ENCODE measurements at regions not wholly inside any gene's neighbourhood (a gene's known extent, or its start where the extent isn't known, plus 50 kb on each side); places are given as distances from the start of the nearest gene placed in this dataset.

DNA sequence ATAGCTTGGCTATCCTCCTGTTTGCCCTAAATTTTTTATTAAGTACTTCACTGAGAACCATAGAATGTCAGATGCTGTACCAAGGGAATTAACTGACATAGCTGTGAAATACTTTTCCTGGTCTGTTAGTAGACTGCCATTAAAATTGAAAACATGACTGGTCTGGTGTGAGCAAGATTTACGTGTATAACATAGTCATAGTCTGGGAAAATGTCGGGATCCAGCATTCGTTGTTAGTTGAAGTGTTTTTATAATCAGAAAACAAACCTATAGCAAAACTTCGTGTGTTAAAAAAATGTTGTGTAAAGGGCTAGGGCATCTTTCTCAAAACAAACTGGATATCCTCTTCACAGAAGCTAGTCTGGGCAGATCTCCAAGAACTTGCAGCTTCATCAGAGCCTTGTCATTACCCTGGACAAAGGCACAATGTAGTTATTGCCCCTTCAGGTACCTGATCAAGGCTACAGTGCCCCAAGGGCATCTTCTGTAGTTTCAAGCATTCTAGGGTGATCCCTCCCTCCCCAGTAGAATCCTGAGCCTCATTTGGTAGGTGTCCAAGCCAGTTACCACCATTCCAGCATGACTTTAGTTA is 454.2 kb upstream of the SGCD start:
- DNase-seq, result no peak

DNA sequence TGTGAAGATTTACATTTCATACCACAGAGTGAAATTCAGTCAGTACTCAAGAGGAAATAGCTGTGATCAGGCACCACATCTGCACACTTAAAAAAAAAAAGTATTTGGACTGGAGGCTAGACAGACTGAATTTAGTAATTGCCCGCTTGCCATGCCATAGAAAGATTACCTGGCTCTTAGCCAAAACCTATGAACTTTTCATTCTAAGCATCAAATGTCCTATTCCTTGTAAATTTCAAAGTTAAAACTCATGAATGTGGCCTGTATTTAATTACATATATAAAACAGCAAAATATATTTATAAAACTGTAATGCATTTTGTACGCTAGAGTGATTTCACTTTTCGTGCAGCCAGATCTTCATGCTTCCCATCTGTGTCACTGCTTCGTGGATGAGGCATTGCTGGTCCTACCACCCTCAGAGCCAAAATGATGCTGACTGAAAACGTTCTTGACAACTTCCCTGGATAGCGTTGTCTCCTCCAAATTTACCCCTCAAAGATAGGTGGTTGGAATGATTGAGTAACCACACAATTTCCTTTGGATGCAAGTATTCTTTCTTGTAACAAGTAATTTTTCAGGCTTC is 447.9 kb upstream of the SGCD start:
- DNase-seq, result no peak

DNA sequence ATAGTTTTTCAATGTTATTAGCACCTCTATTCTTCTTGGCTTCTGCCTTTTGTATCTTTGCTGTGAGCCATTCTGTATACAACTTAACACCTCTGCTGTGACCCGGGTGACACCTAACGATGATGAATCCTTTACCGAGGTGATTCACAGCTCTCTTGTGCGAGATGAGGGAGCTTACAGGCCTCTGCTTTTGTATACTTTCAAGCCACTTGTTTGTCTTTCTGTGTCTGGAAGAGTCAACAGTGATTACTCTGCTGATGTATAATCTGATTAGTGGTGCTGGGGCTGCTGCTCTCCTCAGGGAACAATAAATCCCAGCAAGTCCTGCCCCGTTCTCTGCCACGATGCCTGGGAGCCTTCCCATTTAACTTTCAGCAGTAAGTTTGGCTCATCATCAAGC is 442.9 kb upstream of the SGCD start:
- peak; percentile 10 for DNase-seq

DNA sequence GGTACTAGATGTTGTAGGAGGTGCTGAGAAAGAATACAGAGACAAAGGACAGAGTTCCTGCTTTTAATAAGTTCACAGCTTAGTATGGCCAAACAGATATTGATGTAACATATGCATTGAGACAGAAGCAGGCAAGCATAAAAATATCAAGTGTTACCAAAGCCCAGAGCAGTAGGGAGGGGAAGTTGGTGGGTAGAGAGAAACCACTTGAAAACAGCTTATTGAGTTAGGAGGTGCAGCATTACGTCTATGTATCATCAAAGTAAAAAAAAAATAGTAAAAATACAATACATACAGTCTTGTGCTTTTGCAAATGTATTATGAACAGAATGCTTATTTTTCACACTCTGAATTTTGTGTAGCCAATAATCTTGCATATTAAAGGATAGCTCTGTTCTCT is 441.8 kb upstream of the SGCD start:
- peak; percentile 5 for DNase-seq

DNA sequence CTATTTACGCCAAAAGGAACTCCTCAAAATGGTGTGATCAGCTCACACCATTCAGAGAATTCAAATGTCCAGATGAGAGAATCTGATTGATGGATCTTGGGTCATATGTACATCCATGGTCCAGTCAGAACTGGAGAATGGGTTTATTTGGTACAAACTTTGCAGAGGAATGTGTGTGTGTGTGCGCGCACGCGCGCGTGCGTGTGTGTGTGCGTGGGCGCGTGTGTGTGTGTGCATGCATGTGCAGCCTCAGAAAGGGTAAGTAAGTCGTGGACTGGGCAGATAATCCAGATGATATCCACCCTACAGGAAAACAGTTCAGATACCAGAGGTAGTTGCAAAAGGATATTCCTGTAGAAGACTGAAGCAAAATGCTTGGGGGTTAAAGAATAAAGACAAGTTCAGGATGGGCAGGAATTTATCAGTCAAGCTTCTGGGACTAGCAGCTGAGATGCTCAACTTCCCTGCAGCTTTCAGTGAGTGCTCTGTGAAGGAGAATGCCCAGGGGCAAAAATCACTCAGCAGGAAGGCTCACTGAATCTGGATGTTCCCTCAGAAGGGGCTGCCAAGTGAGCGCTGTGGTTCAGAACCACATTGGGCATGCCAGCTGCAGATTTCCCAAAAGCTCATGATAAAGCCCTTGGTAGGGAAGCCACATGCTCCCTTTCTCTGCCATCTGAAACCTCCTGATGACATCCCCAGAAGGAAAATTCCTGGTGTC is 440.5 kb upstream of the SGCD start:
- DNase-seq, result no peak

DNA sequence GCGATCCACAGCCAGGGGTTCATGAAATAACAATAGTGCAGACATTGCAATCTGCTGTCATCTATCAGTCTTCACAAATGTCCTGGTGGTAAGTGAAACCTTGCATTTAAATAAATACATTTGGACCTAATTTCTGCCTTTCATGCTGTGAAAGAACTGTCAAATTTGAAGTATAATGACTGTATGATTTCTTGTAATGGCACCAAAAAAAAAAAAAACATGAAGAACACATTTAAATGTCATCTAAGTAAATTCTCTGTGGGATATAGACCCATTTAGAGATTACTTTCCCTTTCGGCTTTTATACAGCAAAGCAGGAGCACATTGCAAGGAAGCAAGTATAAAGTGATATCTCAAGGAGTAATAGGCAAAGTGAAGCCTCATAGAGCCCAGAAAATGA is 431.5 kb upstream of the SGCD start:
- DNase-seq, result no peak

DNA sequence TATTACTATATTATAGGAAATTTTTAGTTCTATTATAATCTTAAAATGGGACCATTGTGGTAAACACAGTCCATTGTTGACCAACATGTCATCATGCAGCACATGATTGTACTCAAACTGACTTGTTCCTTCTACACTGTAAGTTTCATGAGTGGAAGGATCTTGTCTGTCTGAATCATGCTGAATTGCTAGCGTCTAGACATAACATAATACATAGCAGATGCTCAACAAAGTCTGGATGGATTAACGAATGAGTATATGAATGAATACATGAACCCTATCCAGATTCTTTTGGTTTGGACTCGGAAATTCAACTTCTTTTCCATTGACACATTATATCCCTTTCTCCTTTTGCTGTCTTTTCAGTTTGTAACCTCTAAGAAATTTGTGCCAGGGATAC is 429.2 kb upstream of the SGCD start:
- DNase-seq, result no peak

DNA sequence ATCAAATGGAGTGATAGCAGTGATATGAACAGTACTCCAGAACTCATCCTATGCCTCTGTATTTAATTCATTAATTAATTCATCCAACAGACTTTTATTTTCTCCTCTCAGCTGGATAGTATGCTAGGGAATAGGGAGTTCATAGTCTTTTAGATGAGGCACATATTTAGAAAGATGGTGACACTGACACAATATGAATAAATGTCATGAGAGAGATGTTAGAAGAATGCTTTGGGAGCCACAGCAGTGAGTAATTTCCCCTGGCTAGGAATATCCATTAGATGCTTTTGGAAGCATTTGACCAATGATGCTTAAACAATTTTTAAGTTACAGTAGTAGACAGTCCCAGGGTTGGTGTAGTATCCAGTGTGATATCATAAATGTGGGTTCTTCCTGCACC is 428.7 kb upstream of the SGCD start:
- DNase-seq, result no peak

DNA sequence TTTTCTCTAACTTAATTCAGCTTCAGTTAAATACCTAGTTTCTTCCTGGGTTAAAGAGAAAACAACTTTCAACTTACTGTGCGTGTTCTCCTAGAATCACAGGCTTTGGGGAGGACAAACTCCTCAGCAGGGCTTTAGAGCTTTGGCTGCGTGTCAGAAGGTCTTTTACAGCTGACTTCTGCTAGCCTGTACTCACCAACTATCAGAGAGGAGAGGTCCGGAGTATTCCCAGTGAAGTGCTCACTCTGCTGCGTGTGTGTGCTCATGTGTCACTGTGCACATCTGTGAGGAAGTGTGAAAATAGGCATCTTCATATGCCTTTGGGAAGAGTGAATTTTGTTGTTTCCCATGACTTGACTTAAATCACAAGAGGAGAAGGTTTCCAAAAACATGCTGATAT is 423.2 kb upstream of the SGCD start:
- DNase-seq, result no peak

DNA sequence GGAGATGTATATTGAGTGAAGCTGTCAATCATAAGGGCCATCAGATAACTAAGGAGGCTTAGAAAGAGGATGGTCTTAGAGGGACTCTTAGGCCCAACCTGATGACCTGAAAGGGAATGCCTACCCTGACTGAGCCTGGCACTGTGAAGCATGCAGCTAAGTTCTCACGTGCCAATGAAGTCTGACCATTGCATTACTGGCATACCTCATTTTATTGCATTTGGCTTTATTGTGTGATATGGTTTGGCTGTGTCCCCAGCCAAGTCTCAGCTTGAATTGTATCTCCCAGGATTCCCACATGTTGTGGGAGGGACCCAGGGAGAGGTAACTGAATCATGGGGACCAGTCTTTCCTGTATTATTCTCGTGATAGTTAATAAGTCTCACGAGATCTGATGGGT is 421.6 kb upstream of the SGCD start:
- DNase-seq, result no peak

DNA sequence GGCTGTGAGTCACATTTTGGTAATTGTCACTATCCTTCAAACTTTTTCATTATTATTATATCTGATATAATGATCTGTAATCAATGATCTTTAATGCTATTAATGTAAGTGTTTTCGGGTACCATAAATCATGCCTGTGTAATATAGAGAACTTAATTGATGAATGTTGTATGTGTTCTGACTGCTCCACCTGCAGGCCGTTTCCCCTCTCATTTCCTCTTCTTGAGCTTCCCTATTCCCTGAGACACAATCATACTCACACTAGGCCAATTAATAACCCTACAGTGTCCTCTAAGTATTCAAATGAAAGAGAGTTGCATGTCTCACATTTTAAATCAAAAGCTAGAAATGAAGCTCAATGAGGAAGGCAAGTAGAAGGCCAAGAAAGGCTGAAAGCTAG is 420.9 kb upstream of the SGCD start:
- DNase-seq, result peak; percentile 5

DNA sequence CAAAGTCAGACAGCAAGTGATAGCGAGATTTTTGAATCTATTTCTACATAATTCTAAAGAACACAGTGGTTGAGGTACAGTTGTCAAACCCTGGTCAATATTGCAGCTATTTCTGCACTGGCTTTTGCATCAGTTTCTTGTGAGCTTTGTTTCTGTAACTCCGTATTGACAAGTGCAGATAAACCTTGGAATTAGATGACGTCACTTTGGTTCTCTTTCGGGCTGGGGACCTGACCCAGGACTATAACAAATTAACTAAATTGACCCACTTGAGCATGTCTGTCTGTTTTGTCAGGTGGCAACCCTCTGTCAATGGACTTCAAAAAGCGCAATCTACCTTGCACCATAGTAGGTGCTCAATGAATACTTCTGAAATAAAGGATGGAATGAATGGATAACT is 418.4 kb upstream of the SGCD start:
- DNase-seq, result no peak

DNA sequence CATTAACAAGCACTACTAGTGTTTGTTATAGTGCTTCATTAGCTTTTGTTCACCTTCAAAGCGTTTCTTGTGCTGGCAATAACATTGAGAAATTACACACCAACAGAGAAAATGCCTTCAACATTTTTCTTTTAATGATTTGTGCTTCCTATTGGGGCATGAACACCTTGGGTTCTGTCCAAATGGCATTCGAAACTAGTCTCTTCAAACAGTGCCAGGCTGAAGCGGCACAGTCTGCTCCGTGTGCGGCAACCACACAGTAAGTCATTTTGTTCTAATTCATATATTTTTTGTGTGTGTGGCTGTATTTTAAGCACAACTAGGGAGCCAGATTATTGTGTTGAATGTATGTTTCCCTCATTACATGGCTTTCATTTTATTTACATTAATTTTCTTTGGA is 414.7 kb upstream of the SGCD start:
- DNase-seq, result no peak

DNA sequence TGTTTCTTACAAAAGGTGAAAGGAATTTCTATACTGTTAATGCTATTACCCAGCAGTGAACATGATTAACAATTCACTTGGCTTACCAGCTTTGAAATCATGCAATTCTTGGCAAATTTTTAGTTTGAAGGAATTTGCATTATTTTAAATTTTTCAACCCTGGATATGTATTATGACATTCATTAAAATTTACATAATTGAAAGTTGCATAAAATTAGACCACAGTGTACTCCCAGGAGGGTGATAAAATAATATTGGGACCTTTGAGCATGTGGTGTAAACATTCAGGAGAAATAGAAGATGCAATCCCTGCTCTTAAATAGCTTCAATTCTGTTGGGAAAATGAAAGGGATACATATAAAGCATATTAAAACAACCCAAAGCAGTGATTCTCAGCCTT is 412.2 kb upstream of the SGCD start:
- DNase-seq, result no peak

DNA sequence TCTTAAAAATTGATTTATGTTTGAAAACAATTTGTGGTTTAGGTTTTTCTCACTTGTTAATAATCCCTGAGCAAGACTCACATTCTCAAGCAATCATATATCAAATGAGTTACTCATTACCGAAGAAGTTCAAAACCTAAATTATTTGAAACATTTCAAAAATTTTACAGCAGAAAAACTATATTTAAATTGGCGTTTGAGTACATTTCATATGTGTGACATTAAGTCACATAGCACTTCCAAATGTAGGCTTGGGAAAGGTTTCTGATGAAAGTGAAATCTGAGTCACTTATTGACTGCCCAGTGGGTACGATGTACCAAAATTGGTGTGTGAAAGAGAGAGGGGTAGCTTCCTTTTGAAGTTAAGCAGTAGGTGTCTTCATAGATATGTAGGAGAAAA is 411.4 kb upstream of the SGCD start:
- DNase-seq, result no peak

DNA sequence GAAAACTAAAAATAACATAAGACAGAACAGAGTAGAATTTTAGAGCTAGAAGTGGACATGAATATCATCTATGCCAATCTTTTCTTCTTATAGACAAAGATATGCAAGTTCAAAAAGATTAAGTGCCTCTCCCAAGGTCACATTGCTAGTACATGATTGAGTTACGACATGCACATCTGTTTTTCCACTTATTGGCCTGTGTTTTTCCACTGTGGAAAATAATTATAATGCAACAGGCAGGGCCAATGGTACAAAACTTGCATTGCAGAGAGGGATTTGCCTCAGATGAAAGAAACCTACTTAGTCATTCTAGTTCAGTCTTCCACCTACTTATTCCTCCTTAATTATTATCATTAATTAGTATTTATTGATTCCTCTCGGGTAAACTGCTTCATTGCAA is 407.8 kb upstream of the SGCD start:
- DNase-seq, result no peak

DNA sequence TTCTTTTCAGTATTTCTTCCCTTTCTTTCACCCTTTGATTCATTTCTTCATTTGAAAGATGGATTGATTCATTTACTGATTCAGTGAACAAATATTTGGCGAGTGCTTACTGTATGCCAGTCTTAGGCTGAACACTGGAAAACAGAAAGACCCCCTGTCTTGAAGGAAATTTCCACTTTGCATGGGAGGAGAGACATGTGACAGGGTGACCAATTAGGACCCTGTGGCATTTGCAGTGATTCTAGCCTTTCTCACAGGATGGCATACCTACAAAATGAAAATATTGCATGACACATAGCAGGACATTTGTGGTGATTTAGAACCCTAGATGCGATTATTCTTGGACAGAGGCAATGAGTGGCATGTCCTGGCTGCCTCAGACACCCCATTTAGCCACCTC is 407.2 kb upstream of the SGCD start:
- DNase-seq, result no peak

DNA sequence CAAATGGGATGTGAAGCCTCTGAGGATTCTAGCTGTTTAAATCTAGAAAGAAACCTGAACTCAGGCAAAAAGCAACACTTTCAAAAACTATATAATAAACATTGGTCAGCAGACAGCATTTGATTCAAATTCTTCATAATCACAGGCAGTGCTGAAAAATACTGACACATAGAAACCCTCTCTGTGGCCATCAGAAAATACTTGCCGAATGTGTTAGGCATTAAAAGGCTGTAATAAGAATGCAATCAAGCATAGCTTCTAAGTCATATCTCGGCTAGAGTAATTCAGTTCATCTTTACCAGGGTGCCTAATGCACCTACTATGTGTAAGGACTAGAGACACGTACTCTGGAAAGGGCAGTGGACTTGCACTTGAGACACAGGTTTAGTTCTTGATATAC is 405.3 kb upstream of the SGCD start:
- DNase-seq, result no peak

DNA sequence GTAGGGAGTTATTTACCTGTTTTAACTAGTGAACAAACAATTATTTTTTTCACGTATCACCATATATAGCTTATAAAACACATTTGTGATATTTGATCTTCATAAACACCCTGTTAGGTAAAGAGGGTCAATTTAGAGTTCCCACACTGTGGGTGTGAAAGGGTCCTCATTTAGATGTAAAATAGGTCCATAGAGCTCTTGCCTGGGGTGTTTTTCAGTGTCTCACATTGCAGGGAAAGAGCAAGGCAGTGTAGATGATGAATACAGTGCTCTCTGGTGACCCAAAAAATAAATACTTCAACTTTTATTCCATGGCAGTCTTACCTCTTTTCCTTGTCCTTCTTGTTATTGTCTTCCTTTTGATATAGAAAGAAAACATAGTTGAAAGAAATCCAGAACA is 403.2 kb upstream of the SGCD start:
- DNase-seq, result no peak

DNA sequence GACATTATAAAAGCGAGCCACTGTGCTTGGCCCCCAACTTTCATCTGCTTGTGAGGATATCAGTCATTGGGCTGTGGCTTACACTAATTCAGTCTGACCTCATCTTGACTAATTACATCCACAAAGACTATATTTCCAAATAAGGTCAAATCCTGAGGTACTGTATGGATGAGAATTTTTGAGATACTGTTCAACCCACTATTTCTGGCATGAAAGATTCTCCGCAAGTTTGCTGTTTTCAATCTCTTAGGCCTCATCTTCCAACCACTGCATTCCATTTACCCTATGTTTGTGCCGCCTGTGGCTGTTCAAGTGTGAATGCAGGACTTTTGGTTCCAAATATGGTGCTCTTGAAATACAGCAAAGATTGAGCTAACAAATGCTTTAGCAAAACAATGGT is 400.9 kb upstream of the SGCD start:
- DNase-seq, result no peak

DNA sequence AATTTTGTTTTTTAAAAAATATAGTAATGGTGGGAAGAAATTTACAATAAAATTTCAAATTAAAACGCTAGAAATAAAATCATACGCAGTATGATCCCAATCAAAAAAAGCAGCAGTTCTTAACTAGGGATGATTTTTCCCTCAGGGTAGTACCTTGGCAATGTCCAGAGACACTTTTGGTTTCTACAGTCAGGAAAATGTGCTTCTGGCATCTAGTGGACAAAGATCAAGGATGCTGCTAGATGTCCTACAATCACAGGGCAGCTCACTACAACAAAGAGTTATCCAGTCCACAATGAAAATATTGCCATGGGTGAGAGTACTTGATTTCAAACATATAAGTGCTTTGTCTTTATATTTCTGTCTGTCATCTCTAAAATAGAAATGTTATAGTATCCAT is 400.2 kb upstream of the SGCD start:
- DNase-seq, result no peak

DNA sequence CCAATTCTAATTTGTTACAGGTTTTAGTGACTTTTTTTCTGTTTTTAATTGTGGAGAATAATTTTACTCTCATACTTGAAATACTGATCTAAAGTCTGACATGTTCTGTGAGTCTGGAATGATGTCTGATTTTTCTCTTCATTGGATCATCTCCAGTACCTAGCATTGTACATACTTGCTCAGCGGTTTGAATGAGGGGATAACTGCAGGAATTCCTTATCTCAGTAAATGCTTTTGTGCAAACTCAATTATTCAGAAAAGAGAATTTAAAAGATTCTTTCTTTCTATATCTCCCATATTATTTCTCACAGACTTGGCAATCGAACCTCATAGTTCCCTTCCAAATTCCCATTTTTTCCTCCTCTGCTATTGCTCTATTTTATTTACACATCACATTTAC is 397.9 kb upstream of the SGCD start:
- DNase-seq, result no peak

DNA sequence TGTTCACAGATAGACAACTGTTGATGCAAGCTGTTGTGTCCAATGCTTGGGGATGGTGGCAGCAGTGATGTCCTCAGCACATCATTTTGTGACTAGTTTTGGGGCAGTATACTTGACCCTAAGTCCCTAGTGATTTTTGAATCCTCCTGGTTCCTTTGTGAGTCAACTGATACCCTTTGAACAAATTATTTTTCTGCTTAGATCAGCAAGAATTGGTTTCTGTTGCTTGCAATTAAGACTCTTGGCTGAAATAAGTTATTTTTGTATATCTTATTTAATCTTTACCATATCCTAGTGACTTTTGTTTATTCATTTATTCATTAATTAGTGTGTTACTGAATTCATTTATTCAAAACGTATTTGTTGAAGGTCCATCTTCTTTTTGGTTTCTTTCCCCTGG is 392.0 kb upstream of the SGCD start:
- DNase-seq, result no peak

DNA sequence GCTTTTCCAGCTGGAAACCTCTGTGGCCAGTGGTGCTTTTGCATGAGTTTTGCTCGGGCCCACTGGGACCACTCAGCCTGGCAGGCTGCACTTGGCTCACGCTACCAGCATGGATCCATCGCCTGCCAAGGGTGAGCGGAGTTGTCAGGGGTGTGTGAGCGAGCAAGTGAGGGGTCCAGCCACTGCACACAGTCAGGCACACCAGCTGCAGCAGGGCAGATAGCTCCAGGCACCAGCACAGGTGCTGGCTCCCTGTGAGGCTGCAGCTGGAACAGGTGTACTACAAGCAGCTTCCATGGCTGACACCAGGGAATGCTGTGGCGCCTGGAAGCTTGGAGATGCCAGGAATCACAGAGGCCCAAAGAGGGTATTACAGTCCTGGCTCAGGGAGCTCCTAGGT is 391.2 kb upstream of the SGCD start:
- DNase-seq, result no peak

Measured in CD4-positive, alpha-beta T cell treated with Interleukin-17A for 1 hour (primary cell).